Sigmoid colon (tissue), 4 donors: ENCODE measurements at regions not wholly inside any gene's neighbourhood (a gene's known extent, or its start where the extent isn't known, plus 50 kb on each side); places are given as distances from the start of the nearest gene placed in this dataset.

ENCODE experiments used
- POLR2A ChIP-seq, 2 donors: fragments of 450-650 bp; IDR thresholded peaks; one replicate each; pipeline ENCODE4 v1.6.1; 2016; ENCODE audit warnings: antibody characterized with exemption in 2 of 2, mild to moderate bottlenecking in 2 of 2, moderate library complexity in 2 of 2
- POLR2AphosphoS5 ChIP-seq, 4 donors: sonication (generic); formaldehyde crosslinking; IDR thresholded peaks; one replicate each; pipeline ENCODE4 v1.6.1; 2017; ENCODE audit warnings: antibody characterized with exemption in 4 of 4
- TF ChIP-seq, protein P1 (sequence below), 4 experiments: fragments of 450-650 bp in 3 of 4; fragments of 200-600 bp in 1 of 4; IDR thresholded peaks; one replicate each; pipeline ENCODE4 v1.5.1; 2016 to 2019; ENCODE audit warnings: antibody characterized with exemption in 4 of 4, mild to moderate bottlenecking in 3 of 4, moderate library complexity in 2 of 4

DNA sequence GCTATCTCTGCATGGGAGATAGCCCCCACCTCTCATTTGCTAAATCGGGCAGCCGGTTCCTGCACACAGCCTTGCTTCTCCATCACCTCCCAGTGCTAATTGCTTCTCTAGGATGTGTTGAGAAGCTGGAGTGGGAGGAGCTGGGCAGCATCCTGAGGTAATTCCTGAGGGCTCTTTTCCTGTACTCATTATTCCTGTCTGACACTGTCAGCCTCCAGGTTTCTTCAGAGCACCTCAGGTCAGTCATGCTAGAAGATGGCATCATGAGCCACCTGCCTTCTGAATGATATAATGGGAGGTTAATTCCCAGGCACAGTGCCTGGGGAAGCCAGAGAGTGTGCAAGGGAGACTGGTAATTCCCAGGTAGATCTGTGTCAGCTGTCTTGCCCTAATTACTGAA lies 133.0 kb downstream of the RAB38 start:
- TF ChIP-seq POLR2A (IDR thresholded peaks at IDR 0.05) (no peak), POLR2AphosphoS5 (IDR thresholded peaks at IDR 0.05) (no peak)
- TF ChIP-seq, protein P1, sequence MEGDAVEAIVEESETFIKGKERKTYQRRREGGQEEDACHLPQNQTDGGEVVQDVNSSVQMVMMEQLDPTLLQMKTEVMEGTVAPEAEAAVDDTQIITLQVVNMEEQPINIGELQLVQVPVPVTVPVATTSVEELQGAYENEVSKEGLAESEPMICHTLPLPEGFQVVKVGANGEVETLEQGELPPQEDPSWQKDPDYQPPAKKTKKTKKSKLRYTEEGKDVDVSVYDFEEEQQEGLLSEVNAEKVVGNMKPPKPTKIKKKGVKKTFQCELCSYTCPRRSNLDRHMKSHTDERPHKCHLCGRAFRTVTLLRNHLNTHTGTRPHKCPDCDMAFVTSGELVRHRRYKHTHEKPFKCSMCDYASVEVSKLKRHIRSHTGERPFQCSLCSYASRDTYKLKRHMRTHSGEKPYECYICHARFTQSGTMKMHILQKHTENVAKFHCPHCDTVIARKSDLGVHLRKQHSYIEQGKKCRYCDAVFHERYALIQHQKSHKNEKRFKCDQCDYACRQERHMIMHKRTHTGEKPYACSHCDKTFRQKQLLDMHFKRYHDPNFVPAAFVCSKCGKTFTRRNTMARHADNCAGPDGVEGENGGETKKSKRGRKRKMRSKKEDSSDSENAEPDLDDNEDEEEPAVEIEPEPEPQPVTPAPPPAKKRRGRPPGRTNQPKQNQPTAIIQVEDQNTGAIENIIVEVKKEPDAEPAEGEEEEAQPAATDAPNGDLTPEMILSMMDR (IDR thresholded peaks at IDR 0.05) = no peak
